GM23338 (cell line): ENCODE measurements at regions not wholly inside any gene's neighbourhood (a gene's known extent, or its start where the extent isn't known, plus 50 kb on each side); places are given as distances from the start of the nearest gene placed in this dataset.

Experiments used
- ATAC-seq: fragments of 200-7000 bp; cut with Tn5 transposase; 3 replicates; pipeline ENCODE4 v1.9.1; 2020
- DNase-seq: peaks from one replicate; pipeline ENCODE4 v3.0.0-alpha.2; 2015; ENCODE audit warnings: low spot score
- H2AFZ ChIP-seq: fragments of 200-600 bp; sonication (generic); 2 replicates; pipeline ENCODE4 v1.8.0; 2016; ENCODE audit warnings: antibody characterized with exemption, mild to moderate bottlenecking, moderate library complexity
- H3F3A ChIP-seq: fragments of 200-600 bp; sonication (generic); replicated peaks from 2 replicates; pipeline ENCODE4 v1.8.0; 2017; ENCODE audit warnings: antibody characterized with exemption, mixed run types, low read depth
- H3K27ac ChIP-seq: fragments of 200-600 bp; sonication (generic); 2 replicates; pipeline ENCODE4 v1.6.1; 2016; ENCODE audit warnings: low read depth
- H3K27me3 ChIP-seq: fragments of 200-600 bp; sonication (generic); 2 replicates; pipeline ENCODE4 v1.8.0; 2016; ENCODE audit warnings: mild to moderate bottlenecking, mixed run types, moderate library complexity; ENCODE audit not compliant: insufficient read depth
- H3K36me3 ChIP-seq: fragments of 200-600 bp; sonication (generic); 2 replicates; pipeline ENCODE4 v1.8.0; 2016; ENCODE audit warnings: mild to moderate bottlenecking; ENCODE audit not compliant: insufficient read depth
- H3K4me1 ChIP-seq: fragments of 200-600 bp; sonication (generic); 2 replicates; pipeline ENCODE4 v1.8.0; 2016; ENCODE audit warnings: mild to moderate bottlenecking, moderate library complexity; ENCODE audit not compliant: insufficient read depth
- H3K4me2 ChIP-seq: fragments of 200-600 bp; sonication (generic); 2 replicates; pipeline ENCODE4 v1.7.1; 2017; ENCODE audit warnings: mixed run types
- H3K4me3 ChIP-seq: fragments of 200-600 bp; sonication (generic); 2 replicates; pipeline ENCODE4 v1.6.1; 2016; ENCODE audit warnings: mixed run types
- H3K79me2 ChIP-seq: fragments of 200-600 bp; sonication (generic); replicated peaks from 2 replicates; pipeline ENCODE4 v1.8.0; 2017; ENCODE audit warnings: mild to moderate bottlenecking; ENCODE audit not compliant: insufficient read depth
- H3K9me2 ChIP-seq: fragments of 200-600 bp; sonication (generic); 2 replicates; pipeline ENCODE4 v1.8.0; 2017; ENCODE audit not compliant: insufficient read depth
- H4K20me1 ChIP-seq: fragments of 200-600 bp; sonication (generic); replicated peaks from 2 replicates; pipeline ENCODE4 v1.8.0; 2017; ENCODE audit warnings: mild to moderate bottlenecking; ENCODE audit not compliant: insufficient read depth
- H3K27ac Mint-ChIP-seq: 2 replicates; pipeline ENCODE4 v1.8.0; 2020; ENCODE audit warnings: inconsistent platforms, mild to moderate bottlenecking, moderate library complexity, mixed read lengths
- H3K27me3 Mint-ChIP-seq: 3 replicates; pipeline ENCODE4 v1.8.0; 2022; ENCODE audit warnings: low read depth, mild to moderate bottlenecking, moderate library complexity, mixed read lengths, inconsistent platforms; ENCODE audit not compliant: insufficient read depth, poor library complexity
- H3K36me3 Mint-ChIP-seq: 3 replicates; pipeline ENCODE4 v1.8.0; 2021; ENCODE audit warnings: low read depth, mild to moderate bottlenecking, inconsistent platforms, moderate library complexity, mixed read lengths
- H3K4me1 Mint-ChIP-seq: 3 replicates; pipeline ENCODE4 v1.8.0; 2020; ENCODE audit warnings: mild to moderate bottlenecking, inconsistent platforms, mixed read lengths
- H3K4me3 Mint-ChIP-seq: 3 replicates; pipeline ENCODE4 v1.8.0; 2021; ENCODE audit warnings: moderate library complexity, mild to moderate bottlenecking, inconsistent platforms, mixed read lengths
- H3K9me3 Mint-ChIP-seq: 3 replicates; pipeline ENCODE4 v1.8.0; 2020; ENCODE audit warnings: moderate library complexity, mild to moderate bottlenecking, inconsistent platforms, mixed read lengths
- CREB1 ChIP-seq: fragments of 250-450 bp; sonication (Bioruptor Pico); IDR thresholded peaks from 2 replicates; pipeline ENCODE4 v1.5.0; 2020; ENCODE audit warnings: low read depth, mild to moderate bottlenecking, moderate library complexity
- EZH2 ChIP-seq: fragments of 200-600 bp; sonication (generic); IDR thresholded peaks from one replicate; pipeline ENCODE4 v1.8.0; 2017; ENCODE audit warnings: antibody characterized with exemption, mild to moderate bottlenecking, low read depth; ENCODE audit not compliant: unreplicated experiment
- EZH2phosphoT487 ChIP-seq: fragments of 200-600 bp; sonication (generic); IDR thresholded peaks from one replicate; pipeline ENCODE4 v1.8.1; 2018; ENCODE audit warnings: antibody characterized with exemption; ENCODE audit not compliant: unreplicated experiment
- JUNB ChIP-seq: IDR thresholded peaks from one replicate; pipeline ENCODE4 v1.6.1; 2016; ENCODE audit warnings: antibody characterized with exemption; ENCODE audit not compliant: unreplicated experiment
- NANOG ChIP-seq: IDR thresholded peaks from 2 replicates; pipeline ENCODE4 v1.6.1; 2016; ENCODE audit warnings: antibody characterized with exemption, borderline replicate concordance
- POLR2AphosphoS5 ChIP-seq: IDR thresholded peaks from 2 replicates; pipeline ENCODE4 v1.6.1; 2016; ENCODE audit warnings: antibody characterized with exemption, low read depth
- STAT1 ChIP-seq: IDR thresholded peaks from one replicate; pipeline ENCODE4 v1.6.1; 2016; ENCODE audit warnings: antibody characterized with exemption; ENCODE audit not compliant: unreplicated experiment
- ZNF114 ChIP-seq: fragments of 250-450 bp; sonication (Bioruptor Pico); IDR thresholded peaks from 2 replicates; pipeline ENCODE4 v1.5.0; 2020; ENCODE audit warnings: mild to moderate bottlenecking, moderate library complexity
- TF ChIP-seq, protein P1 (sequence below), 2 experiments: fragments of 200-600 bp in 1 of 2; sonication (generic) in 1 of 2; conservative IDR thresholded peaks; 2 replicates each; pipeline versions ENCODE4 v1.5.1 to v1.6.1; 2016 to 2017; ENCODE audit warnings: antibody characterized with exemption in 2 of 2, low read depth in 2 of 2, mild to moderate bottlenecking in 2 of 2, moderate library complexity in 1 of 2
- TF ChIP-seq, protein P2 (sequence below): fragments of 250-450 bp; sonication (Bioruptor Pico); IDR thresholded peaks from 2 replicates; pipeline ENCODE4 v1.5.0; 2020; ENCODE audit warnings: mild to moderate bottlenecking, moderate library complexity
- TF ChIP-seq, protein P3 (sequence below): IDR thresholded peaks from 2 replicates; pipeline ENCODE4 v1.6.1; 2016; ENCODE audit warnings: antibody characterized with exemption

DNA sequence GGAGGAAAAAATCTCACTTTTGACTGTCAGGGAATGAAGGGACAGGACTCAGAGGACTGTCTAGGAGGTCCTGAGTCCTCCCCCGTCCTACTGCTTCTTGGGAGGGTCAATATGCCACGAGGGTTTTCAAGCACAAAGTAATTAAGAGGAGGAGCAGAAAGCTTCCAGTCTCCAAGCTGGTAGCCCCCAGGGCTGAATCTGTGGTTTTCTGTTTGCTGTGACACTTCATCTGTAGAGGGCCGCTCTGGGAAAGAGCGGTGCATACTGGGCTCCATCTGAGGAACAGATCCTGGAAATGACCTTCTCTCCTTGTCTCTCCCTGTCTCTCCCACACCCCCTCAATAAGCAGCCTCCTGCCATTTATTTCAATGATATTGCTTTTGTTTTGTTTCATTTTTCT lies 180.1 kb upstream of the SDK2 start:
- H3K4me1 ChIP-seq, result peaks cover 29% of the 10 kb centered on the region
- no peak overlapping the region for H3K4me2 ChIP-seq
- H3F3A ChIP-seq, result no peaks in the 10 kb centered on the region
- Mint-ChIP-seq H3K4me3 (no peak overlapping the region), H3K4me1 (peaks cover 61% of the 10 kb centered on the region), H3K27ac (no peak overlapping the region), H3K9me3 (peaks cover 16% of the 10 kb centered on the region), H3K27me3 (peaks cover 36% of the 10 kb centered on the region), H3K36me3 (peaks cover 9% of the 10 kb centered on the region; the same call in 2 of the 3 replicates)
- H3K27ac ChIP-seq, result no peak overlapping the region
- TF ChIP-seq EZH2, result no peak
- TF ChIP-seq, protein P1, sequence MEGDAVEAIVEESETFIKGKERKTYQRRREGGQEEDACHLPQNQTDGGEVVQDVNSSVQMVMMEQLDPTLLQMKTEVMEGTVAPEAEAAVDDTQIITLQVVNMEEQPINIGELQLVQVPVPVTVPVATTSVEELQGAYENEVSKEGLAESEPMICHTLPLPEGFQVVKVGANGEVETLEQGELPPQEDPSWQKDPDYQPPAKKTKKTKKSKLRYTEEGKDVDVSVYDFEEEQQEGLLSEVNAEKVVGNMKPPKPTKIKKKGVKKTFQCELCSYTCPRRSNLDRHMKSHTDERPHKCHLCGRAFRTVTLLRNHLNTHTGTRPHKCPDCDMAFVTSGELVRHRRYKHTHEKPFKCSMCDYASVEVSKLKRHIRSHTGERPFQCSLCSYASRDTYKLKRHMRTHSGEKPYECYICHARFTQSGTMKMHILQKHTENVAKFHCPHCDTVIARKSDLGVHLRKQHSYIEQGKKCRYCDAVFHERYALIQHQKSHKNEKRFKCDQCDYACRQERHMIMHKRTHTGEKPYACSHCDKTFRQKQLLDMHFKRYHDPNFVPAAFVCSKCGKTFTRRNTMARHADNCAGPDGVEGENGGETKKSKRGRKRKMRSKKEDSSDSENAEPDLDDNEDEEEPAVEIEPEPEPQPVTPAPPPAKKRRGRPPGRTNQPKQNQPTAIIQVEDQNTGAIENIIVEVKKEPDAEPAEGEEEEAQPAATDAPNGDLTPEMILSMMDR (conservative IDR thresholded peaks at IDR 0.05; ENCODE audit: low read depth in 2 of 2), result no peak
- TF ChIP-seq EZH2phosphoT487, result no peak
- TF ChIP-seq, protein P2, sequence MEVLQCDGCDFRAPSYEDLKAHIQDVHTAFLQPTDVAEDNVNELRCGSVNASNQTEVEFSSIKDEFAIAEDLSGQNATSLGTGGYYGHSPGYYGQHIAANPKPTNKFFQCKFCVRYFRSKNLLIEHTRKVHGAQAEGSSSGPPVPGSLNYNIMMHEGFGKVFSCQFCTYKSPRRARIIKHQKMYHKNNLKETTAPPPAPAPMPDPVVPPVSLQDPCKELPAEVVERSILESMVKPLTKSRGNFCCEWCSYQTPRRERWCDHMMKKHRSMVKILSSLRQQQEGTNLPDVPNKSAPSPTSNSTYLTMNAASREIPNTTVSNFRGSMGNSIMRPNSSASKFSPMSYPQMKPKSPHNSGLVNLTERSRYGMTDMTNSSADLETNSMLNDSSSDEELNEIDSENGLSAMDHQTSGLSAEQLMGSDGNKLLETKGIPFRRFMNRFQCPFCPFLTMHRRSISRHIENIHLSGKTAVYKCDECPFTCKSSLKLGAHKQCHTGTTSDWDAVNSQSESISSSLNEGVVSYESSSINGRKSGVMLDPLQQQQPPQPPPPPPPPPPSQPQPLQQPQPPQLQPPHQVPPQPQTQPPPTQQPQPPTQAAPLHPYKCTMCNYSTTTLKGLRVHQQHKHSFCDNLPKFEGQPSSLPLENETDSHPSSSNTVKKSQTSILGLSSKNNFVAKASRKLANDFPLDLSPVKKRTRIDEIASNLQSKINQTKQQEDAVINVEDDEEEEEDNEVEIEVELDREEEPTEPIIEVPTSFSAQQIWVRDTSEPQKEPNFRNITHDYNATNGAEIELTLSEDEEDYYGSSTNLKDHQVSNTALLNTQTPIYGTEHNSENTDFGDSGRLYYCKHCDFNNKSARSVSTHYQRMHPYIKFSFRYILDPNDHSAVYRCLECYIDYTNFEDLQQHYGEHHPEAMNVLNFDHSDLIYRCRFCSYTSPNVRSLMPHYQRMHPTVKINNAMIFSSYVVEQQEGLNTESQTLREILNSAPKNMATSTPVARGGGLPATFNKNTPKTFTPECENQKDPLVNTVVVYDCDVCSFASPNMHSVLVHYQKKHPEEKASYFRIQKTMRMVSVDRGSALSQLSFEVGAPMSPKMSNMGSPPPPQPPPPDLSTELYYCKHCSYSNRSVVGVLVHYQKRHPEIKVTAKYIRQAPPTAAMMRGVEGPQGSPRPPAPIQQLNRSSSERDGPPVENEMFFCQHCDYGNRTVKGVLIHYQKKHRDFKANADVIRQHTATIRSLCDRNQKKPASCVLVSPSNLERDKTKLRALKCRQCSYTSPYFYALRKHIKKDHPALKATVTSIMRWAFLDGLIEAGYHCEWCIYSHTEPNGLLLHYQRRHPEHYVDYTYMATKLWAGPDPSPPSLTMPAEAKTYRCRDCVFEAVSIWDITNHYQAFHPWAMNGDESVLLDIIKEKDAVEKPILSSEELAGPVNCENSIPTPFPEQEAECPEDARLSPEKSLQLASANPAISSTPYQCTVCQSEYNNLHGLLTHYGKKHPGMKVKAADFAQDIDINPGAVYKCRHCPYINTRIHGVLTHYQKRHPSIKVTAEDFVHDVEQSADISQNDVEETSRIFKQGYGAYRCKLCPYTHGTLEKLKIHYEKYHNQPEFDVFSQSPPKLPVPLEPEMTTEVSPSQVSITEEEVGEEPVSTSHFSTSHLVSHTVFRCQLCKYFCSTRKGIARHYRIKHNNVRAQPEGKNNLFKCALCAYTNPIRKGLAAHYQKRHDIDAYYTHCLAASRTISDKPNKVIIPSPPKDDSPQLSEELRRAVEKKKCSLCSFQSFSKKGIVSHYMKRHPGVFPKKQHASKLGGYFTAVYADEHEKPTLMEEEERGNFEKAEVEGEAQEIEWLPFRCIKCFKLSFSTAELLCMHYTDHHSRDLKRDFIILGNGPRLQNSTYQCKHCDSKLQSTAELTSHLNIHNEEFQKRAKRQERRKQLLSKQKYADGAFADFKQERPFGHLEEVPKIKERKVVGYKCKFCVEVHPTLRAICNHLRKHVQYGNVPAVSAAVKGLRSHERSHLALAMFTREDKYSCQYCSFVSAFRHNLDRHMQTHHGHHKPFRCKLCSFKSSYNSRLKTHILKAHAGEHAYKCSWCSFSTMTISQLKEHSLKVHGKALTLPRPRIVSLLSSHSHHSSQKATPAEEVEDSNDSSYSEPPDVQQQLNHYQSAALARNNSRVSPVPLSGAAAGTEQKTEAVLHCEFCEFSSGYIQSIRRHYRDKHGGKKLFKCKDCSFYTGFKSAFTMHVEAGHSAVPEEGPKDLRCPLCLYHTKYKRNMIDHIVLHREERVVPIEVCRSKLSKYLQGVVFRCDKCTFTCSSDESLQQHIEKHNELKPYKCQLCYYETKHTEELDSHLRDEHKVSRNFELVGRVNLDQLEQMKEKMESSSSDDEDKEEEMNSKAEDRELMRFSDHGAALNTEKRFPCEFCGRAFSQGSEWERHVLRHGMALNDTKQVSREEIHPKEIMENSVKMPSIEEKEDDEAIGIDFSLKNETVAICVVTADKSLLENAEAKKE (CRISPR knock-in tag), result no peak
- TF ChIP-seq NANOG, result no peak
- no peak for TF ChIP-seq ZNF114
- TF ChIP-seq CREB1 (CRISPR knock-in tag), result no peak
- TF ChIP-seq STAT1, result no peak
- TF ChIP-seq POLR2AphosphoS5, result no peak
- TF ChIP-seq, protein P3, sequence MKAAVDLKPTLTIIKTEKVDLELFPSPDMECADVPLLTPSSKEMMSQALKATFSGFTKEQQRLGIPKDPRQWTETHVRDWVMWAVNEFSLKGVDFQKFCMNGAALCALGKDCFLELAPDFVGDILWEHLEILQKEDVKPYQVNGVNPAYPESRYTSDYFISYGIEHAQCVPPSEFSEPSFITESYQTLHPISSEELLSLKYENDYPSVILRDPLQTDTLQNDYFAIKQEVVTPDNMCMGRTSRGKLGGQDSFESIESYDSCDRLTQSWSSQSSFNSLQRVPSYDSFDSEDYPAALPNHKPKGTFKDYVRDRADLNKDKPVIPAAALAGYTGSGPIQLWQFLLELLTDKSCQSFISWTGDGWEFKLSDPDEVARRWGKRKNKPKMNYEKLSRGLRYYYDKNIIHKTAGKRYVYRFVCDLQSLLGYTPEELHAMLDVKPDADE, result no peak
- no peak for TF ChIP-seq JUNB
- peak overlapping the region; percentile 76; the same call in 1 of the 2 replicates for H2AFZ ChIP-seq
- H3K79me2 ChIP-seq, result no peaks in the 10 kb centered on the region
- no peaks in the 10 kb centered on the region for H3K9me2 ChIP-seq
- H3K27me3 ChIP-seq, result peaks cover 25% of the 10 kb centered on the region
- no peaks in the 10 kb centered on the region for H3K36me3 ChIP-seq
- no peaks in the 10 kb centered on the region for H4K20me1 ChIP-seq
- DNase-seq (no peak), ATAC-seq (no peak)
- H3K4me3 ChIP-seq, result no peak overlapping the region
